ENCODE measurements at regions not wholly inside any gene's neighbourhood (a gene's known extent, or its start where the extent isn't known, plus 50 kb on each side); places are given as distances from the start of the nearest gene placed in this dataset.

DNA sequence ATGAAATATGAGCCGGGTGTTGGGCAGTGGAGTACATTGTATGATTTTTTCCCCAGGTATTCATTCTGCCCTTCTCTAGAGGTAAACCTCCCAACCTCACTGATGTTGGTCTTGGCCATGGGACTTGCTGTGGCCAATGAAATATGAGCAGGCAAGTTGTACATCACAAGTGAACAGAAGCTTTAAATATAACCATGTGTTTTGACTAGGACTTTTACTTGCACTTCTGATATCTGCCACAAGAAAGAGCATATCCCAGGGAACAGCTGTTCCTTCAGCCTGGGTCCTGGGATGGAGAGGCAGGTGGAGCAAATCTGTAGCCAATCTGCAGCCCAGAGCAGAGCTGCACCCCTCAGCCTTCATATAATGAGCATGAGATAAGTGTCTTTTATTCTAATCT lies 109.8 kb upstream of the PALS2 start:
- Histone ChIP-seq H3K4me1 (no peaks in the 10 kb centered on the region), H3K27ac (no peak overlapping the region), H3K27me3 (no peaks in the 10 kb centered on the region), H3K4me3 (no peak overlapping the region), H3K36me3 (no peaks in the 10 kb centered on the region), H3K9me3 (no peaks in the 10 kb centered on the region)
- intact Hi-C loops (cut with DNase I) = no loop called here
- no peak for DNase-seq
- no peak for ATAC-seq
- WGBS, 2 donors = 85 to 93% methylated on average over 1 of the region's 1 CpG
- TF ChIP-seq, protein P1, sequence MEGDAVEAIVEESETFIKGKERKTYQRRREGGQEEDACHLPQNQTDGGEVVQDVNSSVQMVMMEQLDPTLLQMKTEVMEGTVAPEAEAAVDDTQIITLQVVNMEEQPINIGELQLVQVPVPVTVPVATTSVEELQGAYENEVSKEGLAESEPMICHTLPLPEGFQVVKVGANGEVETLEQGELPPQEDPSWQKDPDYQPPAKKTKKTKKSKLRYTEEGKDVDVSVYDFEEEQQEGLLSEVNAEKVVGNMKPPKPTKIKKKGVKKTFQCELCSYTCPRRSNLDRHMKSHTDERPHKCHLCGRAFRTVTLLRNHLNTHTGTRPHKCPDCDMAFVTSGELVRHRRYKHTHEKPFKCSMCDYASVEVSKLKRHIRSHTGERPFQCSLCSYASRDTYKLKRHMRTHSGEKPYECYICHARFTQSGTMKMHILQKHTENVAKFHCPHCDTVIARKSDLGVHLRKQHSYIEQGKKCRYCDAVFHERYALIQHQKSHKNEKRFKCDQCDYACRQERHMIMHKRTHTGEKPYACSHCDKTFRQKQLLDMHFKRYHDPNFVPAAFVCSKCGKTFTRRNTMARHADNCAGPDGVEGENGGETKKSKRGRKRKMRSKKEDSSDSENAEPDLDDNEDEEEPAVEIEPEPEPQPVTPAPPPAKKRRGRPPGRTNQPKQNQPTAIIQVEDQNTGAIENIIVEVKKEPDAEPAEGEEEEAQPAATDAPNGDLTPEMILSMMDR (IDR thresholded peaks at IDR 0.05) = no peak

DNA sequence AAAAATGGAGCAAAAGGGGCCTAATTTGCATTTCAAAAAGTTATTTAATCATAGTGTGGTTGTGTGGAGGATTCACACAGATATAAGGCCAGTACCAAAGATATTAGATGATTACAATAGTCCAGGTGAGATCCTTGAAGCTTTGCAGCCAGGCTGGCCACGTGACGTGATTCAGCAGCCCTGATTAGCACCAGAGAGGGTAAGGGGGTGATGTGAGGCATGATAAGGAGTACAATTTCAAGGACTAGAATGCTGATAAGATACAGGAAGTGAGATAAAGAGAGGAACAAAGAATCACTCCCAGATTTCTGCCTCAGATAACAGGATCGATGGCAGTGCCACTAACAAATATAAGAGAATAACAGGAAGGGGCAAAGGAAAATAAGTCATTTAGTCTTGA lies 108.4 kb upstream of the PALS2 start:
- TF ChIP-seq, protein P1 (IDR thresholded peaks at IDR 0.05) = no peak
- intact Hi-C loops (cut with DNase I) = no loop called here

GRCh38 chr7:24466168-24466768 lies 107.0 kb upstream of the PALS2 start:
- intact Hi-C loops (cut with DNase I) = no loop called here
- Histone ChIP-seq H3K9me3 (peaks cover 0 to 6% (median 0%) of the 10 kb centered on the region in 11 donors), H3K27ac (no peak overlapping the region), H3K4me1 (no peaks in the 10 kb centered on the region), H3K4me3 (no peak overlapping the region), H3K27me3 (no peaks in the 10 kb centered on the region), H3K36me3 (no peaks in the 10 kb centered on the region)
- 52% methylated on average over 3 of the region's 3 CpGs for WGBS, 2 donors
- TF ChIP-seq, protein P1 (IDR thresholded peaks at IDR 0.05) = no peak
- no peak for DNase-seq
- no peak for ATAC-seq

More for the DNA sequence above, 108.4 kb upstream of the PALS2 start:
- Histone ChIP-seq H3K9me3 (peaks cover 0 to 6% (median 0%) of the 10 kb centered on the region in 11 donors), H3K36me3 (no peaks in the 10 kb centered on the region), H3K27me3 (no peaks in the 10 kb centered on the region), H3K4me1 (no peaks in the 10 kb centered on the region), H3K27ac (no peak overlapping the region), H3K4me3 (no peak overlapping the region)
- ATAC-seq (no peak), DNase-seq (no peak)
- 32 to 47% methylated on average over 3 of the region's 3 CpGs for WGBS, 2 donors

GRCh38 chr7:24469118-24469517 lies 104.1 kb upstream of the PALS2 start:
- no peak for DNase-seq
- peaks cover 0 to 6% (median 0%) of the 10 kb centered on the region in 11 donors for H3K9me3 ChIP-seq
- no peaks in the 10 kb centered on the region for H3K4me1 ChIP-seq
- H3K27me3 ChIP-seq = no peaks in the 10 kb centered on the region
- H3K36me3 ChIP-seq = no peaks in the 10 kb centered on the region
- TF ChIP-seq, protein P1 (IDR thresholded peaks at IDR 0.05) = no peak
- H3K4me3 ChIP-seq = no peak overlapping the region
- intact Hi-C loops (cut with DNase I) = no loop called here
- no peak overlapping the region for H3K27ac ChIP-seq
- 81 to 86% methylated on average over 2 of the region's 2 CpGs for WGBS, 2 donors
- no peak for ATAC-seq
